ENCODE measurements at regions not wholly inside any gene's neighbourhood (a gene's known extent, or its start where the extent isn't known, plus 50 kb on each side); places are given as distances from the start of the nearest gene placed in this dataset.
"Not testable (repeated sequence)": the region's sequence is repeated elsewhere in the genome, so short reads cannot be mapped to it uniquely, and the experiment has no call there.

GRCh38 chr22:25451480-25452114, 112.9 kb upstream of the GRK3 start:
- DNase-seq (ENCODE audit: low read depth in 2 of 2, low spot score in 1 of 2), result no peak

DNA sequence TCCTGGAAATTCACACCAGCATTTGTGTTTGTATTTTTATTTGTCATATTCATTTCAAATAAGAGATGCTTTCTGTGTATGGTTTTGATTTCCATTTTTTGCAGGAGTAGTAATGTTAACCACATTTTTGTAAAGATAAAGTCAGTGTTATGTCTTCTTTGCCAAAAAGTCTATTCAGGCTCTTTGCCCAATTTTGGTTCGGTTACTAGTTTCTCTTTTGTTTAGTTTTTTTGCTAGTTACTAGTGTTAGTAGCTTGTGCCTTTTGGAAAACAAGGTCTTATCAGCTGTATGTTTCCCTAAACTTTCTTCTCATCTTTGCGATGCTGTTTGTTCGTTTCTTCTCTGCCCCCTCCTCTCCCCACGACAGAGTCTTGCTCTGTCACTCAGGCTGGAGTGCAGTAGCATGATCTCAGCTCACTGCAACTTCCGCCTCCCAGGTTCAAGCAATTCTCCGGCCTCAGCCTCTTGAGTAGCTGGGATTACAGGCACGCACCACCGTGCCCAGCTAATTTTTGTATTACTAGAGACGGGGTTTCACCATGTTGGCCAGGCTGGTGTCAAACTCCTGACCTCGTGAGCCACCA, 112.3 kb upstream of the GRK3 start:
- no peak for DNase-seq (ENCODE audit: low read depth in 2 of 2, low spot score in 1 of 2)

- no peak for DNase-seq (ENCODE audit: low read depth in 2 of 2, low spot score in 1 of 2)
Observed at GRCh38 chr22:25453058-25453457, 111.4 kb upstream of the GRK3 start.

DNA sequence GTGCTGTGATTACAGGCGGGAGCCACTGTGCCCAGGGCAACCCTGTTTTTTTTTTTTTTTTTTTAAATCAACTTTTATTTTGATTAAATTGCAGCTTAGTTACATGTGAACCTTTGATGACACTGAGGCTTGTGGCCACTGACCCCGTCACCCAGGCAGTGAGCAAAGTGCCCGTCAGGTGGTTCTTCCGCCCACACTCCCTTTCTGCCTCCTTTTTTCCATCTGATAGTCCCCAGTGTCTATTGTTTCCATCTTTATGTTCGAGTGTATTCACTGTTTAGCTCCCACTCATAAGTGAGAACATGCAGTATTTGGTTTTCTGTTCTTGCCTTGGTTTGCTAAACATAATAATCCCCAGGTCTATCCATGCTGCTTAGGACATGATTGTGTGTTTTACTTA, 110.9 kb upstream of the GRK3 start:
- DNase-seq (ENCODE audit: low read depth in 2 of 2, low spot score in 1 of 2), result no peak

- DNase-seq (ENCODE audit: low read depth in 2 of 2, low spot score in 1 of 2), result not testable (repeated sequence)
Observed at GRCh38 chr22:25456300-25457043, 108.0 kb upstream of the GRK3 start.

GRCh38 chr22:25458631-25459030, 105.8 kb upstream of the GRK3 start:
- DNase-seq (ENCODE audit: low read depth in 2 of 2, low spot score in 1 of 2), result not testable (repeated sequence)

- not testable (repeated sequence) for DNase-seq (ENCODE audit: low read depth in 2 of 2, low spot score in 1 of 2)
Observed at GRCh38 chr22:25460682-25461081, 103.8 kb upstream of the GRK3 start.

GRCh38 chr22:25461301-25461700, 103.2 kb upstream of the GRK3 start:
- no peak for DNase-seq (ENCODE audit: low read depth in 2 of 2, low spot score in 1 of 2)

- DNase-seq (ENCODE audit: low read depth in 2 of 2, low spot score in 1 of 2), result peak; percentile 40 to 43
Observed at GRCh38 chr22:25462474-25463346, 101.8 kb upstream of the GRK3 start.

DNA sequence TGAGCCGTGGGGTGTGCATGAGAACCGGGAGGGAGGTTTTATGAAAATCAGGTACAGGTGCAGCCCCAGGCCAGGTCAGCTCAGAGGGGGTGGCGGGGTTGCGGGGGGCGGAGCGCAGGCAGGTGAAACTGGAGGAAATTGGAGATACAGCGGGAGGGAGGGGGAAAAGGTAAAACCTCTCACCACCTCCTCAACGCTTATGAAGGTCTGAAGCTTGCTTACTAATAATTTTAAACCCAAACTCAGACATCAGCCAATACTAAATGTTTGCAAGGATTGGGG, 101.2 kb upstream of the GRK3 start:
- not testable (repeated sequence) for DNase-seq (ENCODE audit: low read depth in 2 of 2, low spot score in 1 of 2)

- not testable (repeated sequence) for DNase-seq (ENCODE audit: low read depth in 2 of 2, low spot score in 1 of 2)
Observed at GRCh38 chr22:25464326-25464725, 100.1 kb upstream of the GRK3 start.

DNA sequence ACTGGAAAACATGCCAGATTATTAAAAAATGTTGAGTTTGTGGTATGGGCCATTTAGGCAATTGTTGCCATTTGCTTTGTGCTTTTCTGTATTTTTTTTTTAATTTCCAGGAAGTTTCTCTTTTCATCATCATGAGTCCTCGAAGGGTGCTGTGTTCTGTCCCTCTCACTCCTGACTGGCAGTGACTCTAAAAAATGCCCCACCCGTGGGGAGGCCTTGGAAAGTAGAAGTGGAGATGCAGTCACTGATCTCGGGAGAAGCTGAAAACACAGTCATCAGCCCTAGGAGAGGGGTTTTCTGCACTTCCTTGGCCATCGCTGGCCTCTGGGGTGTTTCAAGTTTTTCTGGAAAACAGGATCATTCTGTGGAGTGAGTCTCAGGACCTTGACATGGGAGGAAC, 98.5 kb upstream of the GRK3 start:
- no peak for DNase-seq (ENCODE audit: low read depth in 2 of 2, low spot score in 1 of 2)

- DNase-seq (ENCODE audit: low read depth in 2 of 2, low spot score in 1 of 2), result no peak
Observed at GRCh38 chr22:25472382-25472781, 92.1 kb upstream of the GRK3 start.

DNA sequence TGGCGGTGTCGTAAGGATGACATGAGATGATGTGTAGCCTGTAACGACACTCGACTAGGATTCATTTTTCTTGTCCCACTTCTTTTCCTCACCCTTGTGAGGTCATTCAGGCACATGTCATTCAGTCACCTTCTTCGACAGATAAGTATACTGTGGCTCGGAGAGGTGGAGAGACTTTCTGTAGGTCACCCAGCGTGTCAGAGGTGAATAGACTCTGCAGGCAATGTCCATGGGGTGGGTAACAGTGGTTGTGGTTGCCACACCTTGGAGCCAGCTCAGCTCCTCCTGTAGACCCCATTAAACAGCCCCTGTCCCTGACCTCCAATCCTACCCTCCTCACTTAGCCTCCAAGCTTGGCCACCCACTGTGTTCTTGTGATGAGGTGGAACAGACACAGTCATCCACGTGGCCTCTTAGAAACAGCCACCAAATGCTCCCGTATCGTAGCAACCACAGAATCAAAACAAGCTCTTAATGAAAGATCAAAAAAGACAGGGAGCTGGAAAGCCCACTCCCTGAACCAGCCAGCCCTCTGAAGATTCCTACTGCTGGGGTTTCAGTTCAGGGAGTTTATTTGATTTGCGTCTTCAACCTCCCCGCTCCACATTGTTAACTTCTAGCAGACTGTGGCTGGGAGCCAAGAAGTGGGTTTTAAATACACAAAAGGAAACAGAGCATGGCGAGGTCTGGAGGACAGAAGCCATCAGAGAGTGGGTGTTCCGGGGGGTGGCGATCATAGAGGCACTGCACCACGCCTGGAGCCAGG, 89.0 kb upstream of the GRK3 start:
- no peak for DNase-seq (ENCODE audit: low read depth in 2 of 2, low spot score in 1 of 2)

DNA sequence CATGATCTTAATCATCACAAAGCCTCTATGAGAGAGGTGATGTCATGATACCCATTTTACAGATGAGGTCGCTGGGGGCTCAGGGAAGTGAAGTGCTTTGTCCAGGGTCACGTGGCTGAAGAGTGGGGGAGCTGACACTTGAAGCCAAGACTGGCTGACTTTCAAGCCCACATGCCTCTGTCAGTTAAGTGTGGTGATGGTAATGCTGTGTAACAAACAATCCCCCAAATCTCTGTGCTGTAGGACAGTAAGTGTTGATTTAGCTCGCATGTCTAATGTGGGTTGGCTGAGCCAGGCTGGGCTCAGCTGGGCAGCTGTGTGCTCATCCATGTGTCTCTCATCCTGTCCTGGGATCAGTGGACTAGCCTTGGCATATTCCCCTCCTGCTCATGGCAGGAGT, 87.1 kb upstream of the GRK3 start:
- DNase-seq (ENCODE audit: low read depth in 2 of 2, low spot score in 1 of 2), result no peak

DNA sequence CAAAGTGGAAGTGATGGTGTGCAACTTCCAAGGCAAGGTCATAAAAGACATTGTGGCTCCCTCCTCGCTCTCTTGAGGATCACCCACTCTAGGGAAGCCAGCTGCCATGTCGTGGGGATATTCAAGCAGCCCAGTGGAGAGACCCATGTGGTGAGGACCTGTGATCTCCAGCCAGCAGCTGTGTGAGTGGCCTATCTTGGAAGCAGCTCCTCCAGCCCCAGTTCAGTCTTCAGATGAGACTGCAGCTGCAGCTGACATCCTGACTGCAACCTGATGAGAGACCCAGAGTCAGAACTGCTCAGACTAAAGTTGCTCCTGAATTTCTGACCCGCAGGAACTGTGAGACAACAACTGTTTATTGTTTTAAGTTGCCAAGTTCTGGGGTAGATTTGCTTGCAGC, 86.4 kb upstream of the GRK3 start:
- DNase-seq (ENCODE audit: low read depth in 2 of 2, low spot score in 1 of 2), result no peak

DNA sequence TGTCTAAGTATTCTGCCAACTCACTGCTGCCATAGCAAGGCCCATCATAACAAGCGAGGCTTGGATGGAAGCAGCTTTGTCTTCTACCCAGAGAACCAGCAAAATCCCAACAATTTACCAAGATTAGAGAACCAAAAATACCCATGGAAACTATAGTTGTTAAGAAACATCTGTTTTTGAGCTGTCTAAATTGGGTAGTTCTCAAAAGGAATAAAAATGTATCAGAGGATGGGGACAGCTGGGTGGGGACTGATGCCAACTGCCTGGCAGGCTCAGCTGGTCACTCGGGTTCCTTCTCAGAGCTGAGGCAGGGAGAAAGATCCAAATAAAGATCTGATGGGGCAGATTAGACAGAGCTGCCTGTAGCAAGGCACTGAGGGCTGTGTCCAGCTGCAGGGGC, 85.9 kb upstream of the GRK3 start:
- no peak for DNase-seq (ENCODE audit: low read depth in 2 of 2, low spot score in 1 of 2)

- not testable (repeated sequence) for DNase-seq (ENCODE audit: low read depth in 2 of 2, low spot score in 1 of 2)
Observed at GRCh38 chr22:25480868-25481267, 83.6 kb upstream of the GRK3 start.

GRCh38 chr22:25482091-25482760, 82.2 kb upstream of the GRK3 start:
- DNase-seq (ENCODE audit: low read depth in 2 of 2, low spot score in 1 of 2), result no peak

DNA sequence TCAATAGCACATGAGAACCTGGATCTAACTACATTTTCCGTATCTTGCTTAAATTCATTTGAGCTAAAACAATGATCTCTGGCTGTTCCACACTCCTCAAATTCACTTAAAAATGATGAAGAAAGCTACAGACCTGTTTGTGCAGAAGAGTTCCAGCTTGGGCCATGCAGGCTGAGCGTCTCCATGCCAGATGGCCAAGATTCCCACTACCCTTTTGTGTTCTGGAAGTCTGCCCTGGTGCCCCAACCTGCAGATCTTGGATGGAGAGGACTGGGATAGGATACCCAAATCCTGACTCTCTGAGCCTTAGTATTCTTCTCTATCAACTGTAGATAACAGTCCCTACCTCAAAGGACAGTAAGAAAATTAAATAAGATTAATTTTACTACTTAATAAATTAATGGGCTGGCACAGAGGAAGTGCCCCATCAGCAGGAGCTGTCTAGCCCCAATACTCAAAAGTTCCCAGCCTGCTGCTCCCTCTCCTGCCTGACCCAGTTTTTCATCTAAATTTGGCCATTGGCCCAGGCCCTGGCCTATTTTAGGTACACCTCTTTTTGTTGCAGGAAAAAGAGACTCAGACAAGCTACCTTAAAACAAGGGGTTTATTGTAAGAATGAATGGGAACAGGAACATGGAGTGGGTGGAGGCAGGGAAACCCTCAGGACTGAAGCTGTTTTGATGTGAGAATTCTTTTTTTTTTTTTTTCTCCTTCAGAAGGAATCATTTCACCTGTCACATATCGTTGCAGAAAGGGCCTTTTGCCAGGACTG, 81.4 kb upstream of the GRK3 start:
- no peak for DNase-seq (ENCODE audit: low read depth in 2 of 2, low spot score in 1 of 2)
